ENCODE measurements at regions not wholly inside any gene's neighbourhood (a gene's known extent, or its start where the extent isn't known, plus 50 kb on each side); places are given as distances from the start of the nearest gene placed in this dataset.

GRCh38 chr7:47638679-47639315, 56.9 kb upstream of the TNS3 start:
- Histone ChIP-seq H3K27me3 (peaks cover 0 to 3% (median 0%) of the 10 kb centered on the region in 4 donors), H3K27ac (peak overlapping the region; percentile 11 to 60 (median 44)), H3K9me3 (peaks cover 0 to 8% (median 0%) of the 10 kb centered on the region in 3 donors), H3K36me3 (no peaks in the 10 kb centered on the region), H3K4me1 (peaks cover 16 to 84% (median 52%) of the 10 kb centered on the region in 3 donors), H3K4me3 (no peak overlapping the region)
- no peak for DNase-seq
- intact Hi-C loops (cut with DNase I): no loop called here
- 43 to 55% methylated on average over 11 to 14 of the region's 14 CpGs for WGBS, 2 donors
- TF ChIP-seq CTCF (IDR thresholded peaks at IDR 0.05): no peak
- no peak for TF ChIP-seq POLR2A (IDR thresholded peaks at IDR 0.05)

- no peak for TF ChIP-seq POLR2A (IDR thresholded peaks at IDR 0.05)
- TF ChIP-seq CTCF (IDR thresholded peaks at IDR 0.05): no peak
- Histone ChIP-seq H3K4me1 (peaks cover 16 to 77% (median 52%) of the 10 kb centered on the region in 3 donors), H3K4me3 (peak overlapping the region in 3 of 4 donors; percentile 30 to 52 (median 35)), H3K9me3 (no peaks in the 10 kb centered on the region), H3K36me3 (no peaks in the 10 kb centered on the region), H3K27me3 (no peaks in the 10 kb centered on the region), H3K27ac (peak overlapping the region; percentile 57 to 81 (median 74))
- intact Hi-C loops (cut with DNase I): no loop called here
- WGBS, 2 donors: 37 to 44% methylated on average over 8 to 12 of the region's 20 CpGs
- DNase-seq: no peak
Observed at GRCh38 chr7:47636433-47637175, 54.7 kb upstream of the TNS3 start.

- Histone ChIP-seq H3K9me3 (no peaks in the 10 kb centered on the region), H3K27ac (peak overlapping the region; percentile 57 to 81 (median 74)), H3K27me3 (no peaks in the 10 kb centered on the region), H3K4me1 (peaks cover 16 to 72% (median 49%) of the 10 kb centered on the region in 3 donors), H3K4me3 (peak overlapping the region in 3 of 4 donors; percentile 30 to 52 (median 35)), H3K36me3 (no peaks in the 10 kb centered on the region)
- 25 to 41% methylated on average over 3 of the region's 4 CpGs for WGBS, 2 donors
- intact Hi-C loops (cut with DNase I): no loop called here
- no peak for DNase-seq
- TF ChIP-seq POLR2A (IDR thresholded peaks at IDR 0.05) (no peak), CTCF (IDR thresholded peaks at IDR 0.05) (no peak)
Observed at GRCh38 chr7:47636081-47636432, 54.1 kb upstream of the TNS3 start.

GRCh38 chr7:47635091-47636080, 53.5 kb upstream of the TNS3 start:
- DNase-seq: no peak
- Histone ChIP-seq H3K9me3 (no peaks in the 10 kb centered on the region), H3K27me3 (no peaks in the 10 kb centered on the region), H3K4me3 (peak overlapping the region; percentile 16 to 52 (median 32)), H3K36me3 (no peaks in the 10 kb centered on the region), H3K4me1 (peaks cover 16 to 65% (median 48%) of the 10 kb centered on the region in 3 donors), H3K27ac (peak overlapping the region; percentile 57 to 81 (median 74))
- 39 to 46% methylated on average over 10 to 18 of the region's 25 CpGs for WGBS, 2 donors
- TF ChIP-seq POLR2A (IDR thresholded peaks at IDR 0.05) (peak in 1 of 4 donors; percentile 25), CTCF (IDR thresholded peaks at IDR 0.05) (no peak)
- intact Hi-C loops (cut with DNase I): no loop called here
